PC-3 (cell line): ENCODE measurements at regions not wholly inside any gene's neighbourhood (a gene's known extent, or its start where the extent isn't known, plus 50 kb on each side); places are given as distances from the start of the nearest gene placed in this dataset.

Source experiments
- CTCF ChIP-seq: fragments of 300-600 bp; sonication (generic); conservative IDR thresholded peaks from 2 replicates; pipeline ENCODE4 v1.5.1; 2017; ENCODE audit warnings: antibody characterized with exemption, low read depth, mild to moderate bottlenecking, low read length
- EZH2 ChIP-seq: fragments of 300-600 bp; sonication (generic); IDR thresholded peaks from one replicate; pipeline ENCODE4 v1.6.1; 2017; ENCODE audit warnings: antibody characterized with exemption, mild to moderate bottlenecking, low read length; ENCODE audit not compliant: unreplicated experiment

- TF ChIP-seq EZH2: no peak
- no peak for TF ChIP-seq CTCF
Observed at GRCh38 chr4:160570271-160570670, 1467.4 kb downstream of the RAPGEF2 start.
